ENCODE measurements at regions not wholly inside any gene's neighbourhood (a gene's known extent, or its start where the extent isn't known, plus 50 kb on each side); places are given as distances from the start of the nearest gene placed in this dataset.

DNA sequence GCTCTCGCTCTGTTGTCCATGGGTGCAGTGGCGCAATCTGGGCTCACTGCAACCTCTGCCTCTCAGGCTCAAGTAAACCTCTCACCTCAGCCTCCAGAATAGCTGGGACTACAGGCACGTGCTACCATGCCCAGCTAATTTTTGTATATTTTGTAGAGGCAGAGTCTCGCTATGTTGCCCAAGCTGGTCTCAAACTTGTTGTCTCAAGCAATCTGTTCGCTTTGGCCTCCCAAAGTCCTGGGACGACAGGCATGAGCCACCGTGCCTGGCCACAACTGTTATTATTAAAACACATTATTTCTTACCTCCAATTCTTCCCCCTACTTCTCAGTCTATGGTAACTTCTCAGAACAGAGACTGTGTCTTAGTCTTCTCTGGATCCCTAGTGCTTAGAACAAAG lies 143.3 kb downstream of the DICER1 start:
- Histone ChIP-seq H3K18ac (ENCODE audit: low read length) (no peak overlapping the region), H3K79me1 (ENCODE audit: low read depth, low read length) (no peaks in the 10 kb centered on the region), H3K27me3 (ENCODE audit: control insufficient read depth in 3 of 3, insufficient read depth in 3 of 3, low read depth in 1 of 3, low read length in 3 of 3) (peaks cover 0 to 28% (median 0%) of the 10 kb centered on the region in 3 experiments), H2AK5ac (ENCODE audit: low read depth, low read length) (no peak overlapping the region), H4K8ac (ENCODE audit: low read depth, low read length) (no peak overlapping the region), H3K23ac (ENCODE audit: low read depth, low read length, poor library complexity) (no peak overlapping the region), H3K36me3 (replicated peaks in 1 of 2; ENCODE audit: control insufficient read depth in 2 of 2, insufficient read depth in 2 of 2, low read length in 2 of 2) (no peaks in the 10 kb centered on the region), H3K4me2 (ENCODE audit: insufficient read depth, low read length, poor library complexity, severe bottlenecking) (no peak overlapping the region), H3K4me1 (ENCODE audit: control insufficient read depth in 2 of 2, insufficient read depth in 1 of 2, low read depth in 1 of 2, low read length in 2 of 2) (no peaks in the 10 kb centered on the region), H3K4me3 (ENCODE audit: low read length in 2 of 2) (no peak overlapping the region), H3K9me3 (replicated peaks in 1 of 2; ENCODE audit: control insufficient read depth in 2 of 2, insufficient read depth in 1 of 2, low read depth in 1 of 2, low read length in 2 of 2) (peaks cover 0 to 2% of the 10 kb centered on the region in 2 donors), H3K14ac (ENCODE audit: low read length) (no peak overlapping the region), H3K4ac (ENCODE audit: low read length) (no peak overlapping the region), H2BK120ac (ENCODE audit: low read depth, low read length) (no peak overlapping the region), H3K27ac (replicated peaks; ENCODE audit: low read length) (no peak overlapping the region), H2BK15ac (ENCODE audit: low read length) (no peak overlapping the region), H2BK5ac (ENCODE audit: low read length) (no peak overlapping the region), H2BK12ac (ENCODE audit: low read length) (no peak overlapping the region), H2AFZ (ENCODE audit: low read length) (no peak overlapping the region), H3K9ac (ENCODE audit: low read depth, low read length, poor library complexity) (no peak overlapping the region), H4K91ac (ENCODE audit: low read depth, low read length, poor library complexity) (no peak overlapping the region)
- WGBS, 2 donors (ENCODE audit: extremely low coverage in 2 of 2, insufficient read length in 2 of 2, insufficient replicate concordance in 1 of 2): no CpG with 5 or more reads among the region's 7 CpGs
- DNase-seq (ENCODE audit: low spot score): no peak

DNA sequence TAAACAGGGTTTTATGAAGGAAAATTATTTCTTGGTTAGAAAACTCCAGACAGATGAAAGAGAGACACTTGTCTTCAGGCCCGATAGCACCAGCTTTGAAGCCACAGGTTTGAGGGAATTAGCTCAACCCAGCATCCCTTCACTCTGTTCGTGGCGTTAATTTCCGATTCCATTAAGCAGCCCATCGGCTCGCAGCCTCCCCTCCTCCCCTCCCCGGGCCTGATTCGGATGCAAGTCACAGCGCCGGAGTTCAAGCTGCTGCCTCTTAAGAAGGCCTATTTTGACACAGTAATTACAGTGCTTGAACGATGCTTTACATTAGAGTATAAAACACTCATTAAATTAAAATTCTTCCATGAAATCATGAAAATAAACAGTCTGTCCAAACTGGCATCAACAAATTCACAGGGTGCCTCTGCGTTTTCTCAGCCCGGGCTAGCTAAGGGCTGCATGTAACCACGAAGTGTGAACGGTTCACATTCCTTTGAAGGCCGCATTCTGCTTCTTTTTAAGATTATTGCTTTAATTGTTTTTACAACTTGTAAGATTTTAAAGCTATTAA lies 145.8 kb downstream of the DICER1 start:
- Histone ChIP-seq H3K79me1 (ENCODE audit: low read depth, low read length) (no peaks in the 10 kb centered on the region), H3K14ac (ENCODE audit: low read length) (no peak overlapping the region), H2AFZ (ENCODE audit: low read length) (no peak overlapping the region), H3K4me3 (ENCODE audit: low read length in 2 of 2) (no peak overlapping the region), H3K23ac (ENCODE audit: low read depth, low read length, poor library complexity) (no peak overlapping the region), H3K9ac (ENCODE audit: low read depth, low read length, poor library complexity) (no peak overlapping the region), H2BK5ac (ENCODE audit: low read length) (no peak overlapping the region), H4K8ac (ENCODE audit: low read depth, low read length) (no peak overlapping the region), H3K27ac (replicated peaks; ENCODE audit: low read length) (no peak overlapping the region), H4K91ac (ENCODE audit: low read depth, low read length, poor library complexity) (no peak overlapping the region), H3K18ac (ENCODE audit: low read length) (no peak overlapping the region), H2AK5ac (ENCODE audit: low read depth, low read length) (no peak overlapping the region), H3K9me3 (replicated peaks in 1 of 2; ENCODE audit: control insufficient read depth in 2 of 2, insufficient read depth in 1 of 2, low read depth in 1 of 2, low read length in 2 of 2) (peaks cover 0 to 2% of the 10 kb centered on the region in 2 donors), H3K4me1 (ENCODE audit: control insufficient read depth in 2 of 2, insufficient read depth in 1 of 2, low read depth in 1 of 2, low read length in 2 of 2) (no peaks in the 10 kb centered on the region), H2BK120ac (ENCODE audit: low read depth, low read length) (no peak overlapping the region), H3K4ac (ENCODE audit: low read length) (no peak overlapping the region), H3K4me2 (ENCODE audit: insufficient read depth, low read length, poor library complexity, severe bottlenecking) (no peak overlapping the region), H2BK12ac (ENCODE audit: low read length) (no peak overlapping the region), H3K27me3 (ENCODE audit: control insufficient read depth in 3 of 3, insufficient read depth in 3 of 3, low read depth in 1 of 3, low read length in 3 of 3) (peaks cover 0 to 53% (median 0%) of the 10 kb centered on the region in 3 experiments), H2BK15ac (ENCODE audit: low read length) (no peak overlapping the region), H3K36me3 (replicated peaks in 1 of 2; ENCODE audit: control insufficient read depth in 2 of 2, insufficient read depth in 2 of 2, low read length in 2 of 2) (no peaks in the 10 kb centered on the region)
- WGBS, 2 donors (ENCODE audit: extremely low coverage in 2 of 2, insufficient read length in 2 of 2, insufficient replicate concordance in 1 of 2): no CpG with 5 or more reads among the region's 16 CpGs
- DNase-seq (ENCODE audit: low spot score): no peak

DNA sequence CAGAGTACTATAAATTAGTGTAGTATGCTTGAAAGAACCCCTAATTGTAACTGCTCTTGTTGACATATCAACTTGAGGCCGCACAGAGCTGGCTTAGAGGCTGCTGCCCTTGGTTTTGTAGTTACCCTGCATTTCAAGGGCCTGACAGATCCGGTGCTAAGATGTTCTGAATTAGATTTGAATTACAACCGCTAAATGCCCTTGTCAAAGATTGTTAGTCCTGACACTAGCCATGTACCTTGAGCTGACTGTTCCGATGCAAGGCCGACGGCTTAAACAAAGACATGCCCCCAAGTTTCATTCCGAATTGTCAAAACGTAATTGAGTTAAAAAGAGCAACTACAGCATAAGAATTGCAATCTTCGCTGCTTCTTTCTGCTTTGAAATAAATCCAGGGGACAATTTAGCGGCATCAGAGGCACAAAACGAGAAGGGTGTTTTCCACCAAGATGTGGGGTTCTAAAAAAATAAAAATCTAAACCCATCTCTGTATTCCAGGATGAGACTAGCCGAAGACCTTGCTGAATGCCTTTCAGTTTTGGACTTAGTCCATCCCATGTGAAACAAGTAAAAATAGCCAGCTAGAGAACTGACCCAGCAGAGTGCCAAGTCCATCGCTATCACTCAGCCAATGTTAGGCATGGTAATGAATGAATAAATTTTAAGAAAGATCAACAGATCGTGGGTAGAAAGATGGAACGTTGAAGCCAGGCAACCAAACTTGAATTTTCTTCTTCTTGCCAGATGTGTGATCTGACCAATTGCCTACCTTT lies 148.7 kb downstream of the DICER1 start:
- WGBS, 2 donors (ENCODE audit: extremely low coverage in 2 of 2, insufficient read length in 2 of 2, insufficient replicate concordance in 1 of 2): no CpG with 5 or more reads among the region's 15 CpGs
- no peak overlapping the region for H3K14ac ChIP-seq (ENCODE audit: low read length)
- no peak for DNase-seq (ENCODE audit: low spot score)

DNA sequence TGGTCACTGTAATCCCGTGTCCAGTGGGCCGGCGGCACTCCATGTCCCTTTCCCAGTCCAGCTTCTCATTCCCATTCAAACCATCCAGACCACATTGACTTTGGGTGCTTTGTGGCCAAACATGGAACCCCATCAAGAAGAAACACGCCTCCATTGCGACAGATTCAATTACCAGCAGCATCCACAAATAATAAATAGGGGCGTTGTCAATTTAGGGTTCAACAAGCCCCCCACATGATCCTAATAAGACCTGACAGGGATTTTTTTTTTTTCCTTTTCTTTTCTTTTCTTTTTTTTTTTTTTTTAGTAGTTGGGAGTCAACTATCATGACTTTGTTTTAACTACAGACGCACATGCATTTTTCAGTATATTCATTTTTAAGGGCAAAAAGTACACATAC lies 149.4 kb downstream of the DICER1 start:
- Histone ChIP-seq H2AFZ (ENCODE audit: low read length) (no peak overlapping the region), H2BK15ac (ENCODE audit: low read length) (no peak overlapping the region), H3K36me3 (replicated peaks in 1 of 2; ENCODE audit: control insufficient read depth in 2 of 2, insufficient read depth in 2 of 2, low read length in 2 of 2) (no peaks in the 10 kb centered on the region), H3K4me1 (ENCODE audit: control insufficient read depth in 2 of 2, insufficient read depth in 1 of 2, low read depth in 1 of 2, low read length in 2 of 2) (peaks cover 0 to 2% of the 10 kb centered on the region in 2 donors), H3K18ac (ENCODE audit: low read length) (no peak overlapping the region), H3K4me3 (ENCODE audit: low read length in 2 of 2) (no peak overlapping the region), H4K8ac (ENCODE audit: low read depth, low read length) (no peak overlapping the region), H3K9me3 (replicated peaks in 1 of 2; ENCODE audit: control insufficient read depth in 2 of 2, insufficient read depth in 1 of 2, low read depth in 1 of 2, low read length in 2 of 2) (no peaks in the 10 kb centered on the region), H3K27me3 (ENCODE audit: control insufficient read depth in 3 of 3, insufficient read depth in 3 of 3, low read depth in 1 of 3, low read length in 3 of 3) (peaks cover 0 to 69% (median 0%) of the 10 kb centered on the region in 3 experiments), H2BK120ac (ENCODE audit: low read depth, low read length) (no peak overlapping the region), H2AK5ac (ENCODE audit: low read depth, low read length) (no peak overlapping the region), H3K79me1 (ENCODE audit: low read depth, low read length) (no peaks in the 10 kb centered on the region), H2BK12ac (ENCODE audit: low read length) (no peak overlapping the region), H4K91ac (ENCODE audit: low read depth, low read length, poor library complexity) (no peak overlapping the region), H3K14ac (ENCODE audit: low read length) (no peak overlapping the region), H2BK5ac (ENCODE audit: low read length) (no peak overlapping the region), H3K4me2 (ENCODE audit: insufficient read depth, low read length, poor library complexity, severe bottlenecking) (no peak overlapping the region), H3K9ac (ENCODE audit: low read depth, low read length, poor library complexity) (no peak overlapping the region), H3K23ac (ENCODE audit: low read depth, low read length, poor library complexity) (no peak overlapping the region), H3K27ac (replicated peaks; ENCODE audit: low read length) (no peak overlapping the region), H3K4ac (ENCODE audit: low read length) (no peak overlapping the region)
- no peak for DNase-seq (ENCODE audit: low spot score)
- WGBS, 2 donors (ENCODE audit: extremely low coverage in 2 of 2, insufficient read length in 2 of 2, insufficient replicate concordance in 1 of 2): no CpG with 5 or more reads among the region's 7 CpGs

More for the DNA sequence above, 148.7 kb downstream of the DICER1 start:
- Histone ChIP-seq H3K18ac (ENCODE audit: low read length) (no peak overlapping the region), H3K23ac (ENCODE audit: low read depth, low read length, poor library complexity) (no peak overlapping the region), H2BK12ac (ENCODE audit: low read length) (no peak overlapping the region), H2BK15ac (ENCODE audit: low read length) (no peak overlapping the region), H3K36me3 (replicated peaks in 1 of 2; ENCODE audit: control insufficient read depth in 2 of 2, insufficient read depth in 2 of 2, low read length in 2 of 2) (no peaks in the 10 kb centered on the region), H3K27ac (replicated peaks; ENCODE audit: low read length) (no peak overlapping the region), H2AK5ac (ENCODE audit: low read depth, low read length) (no peak overlapping the region), H3K79me1 (ENCODE audit: low read depth, low read length) (no peaks in the 10 kb centered on the region), H2BK5ac (ENCODE audit: low read length) (no peak overlapping the region), H2AFZ (ENCODE audit: low read length) (no peak overlapping the region), H2BK120ac (ENCODE audit: low read depth, low read length) (no peak overlapping the region), H3K4me3 (ENCODE audit: low read length in 2 of 2) (no peak overlapping the region), H4K91ac (ENCODE audit: low read depth, low read length, poor library complexity) (no peak overlapping the region), H3K4me1 (ENCODE audit: control insufficient read depth in 2 of 2, insufficient read depth in 1 of 2, low read depth in 1 of 2, low read length in 2 of 2) (no peaks in the 10 kb centered on the region), H4K8ac (ENCODE audit: low read depth, low read length) (no peak overlapping the region), H3K4ac (ENCODE audit: low read length) (no peak overlapping the region), H3K4me2 (ENCODE audit: insufficient read depth, low read length, poor library complexity, severe bottlenecking) (no peak overlapping the region), H3K27me3 (ENCODE audit: control insufficient read depth in 3 of 3, insufficient read depth in 3 of 3, low read depth in 1 of 3, low read length in 3 of 3) (peaks cover 0 to 63% (median 0%) of the 10 kb centered on the region in 3 experiments), H3K9me3 (replicated peaks in 1 of 2; ENCODE audit: control insufficient read depth in 2 of 2, insufficient read depth in 1 of 2, low read depth in 1 of 2, low read length in 2 of 2) (no peaks in the 10 kb centered on the region), H3K9ac (ENCODE audit: low read depth, low read length, poor library complexity) (no peak overlapping the region)

Measured in neuronal stem cell (in vitro differentiated cells).